H1 (cell line): ENCODE measurements at regions not wholly inside any gene's neighbourhood (a gene's known extent, or its start where the extent isn't known, plus 50 kb on each side); places are given as distances from the start of the nearest gene placed in this dataset.

Experiments used
- CTCF ChIA-PET: fragments of 300-600 bp; sonication (Branson Sonifier 250); formaldehyde crosslinking; loops from one replicate; lab custom pipeline; 2021; ENCODE audit not compliant: partially characterized antibody; lab: Charles Lee
- POLR2A ChIA-PET: fragments of 300-600 bp; sonication (Branson Sonifier 250); formaldehyde crosslinking; loops from one replicate; lab custom pipeline; 2021; ENCODE audit warnings: inconsistent platforms; ENCODE audit not compliant: partially characterized antibody; lab: Charles Lee
- DNase-seq, 2 experiments: peaks; one replicate each; pipeline versions ENCODE4 v3.0.0 to v3.0.0-alpha.2; 2010 to 2022; ENCODE audit warnings: low spot score in 2 of 2, low read depth in 1 of 2, mixed read lengths in 1 of 2
- FAIRE-seq: peaks from 2 replicates; lab custom pipeline; 2011; peaks lifted over from hg19 to GRCh38; lab: Jason Lieb, UNC
- H2AFZ ChIP-seq: 2 replicates; pipeline ENCODE4 v1.8.1; 2012; ENCODE audit warnings: low read length, inconsistent platforms
- H2AK5ac ChIP-seq: 2 replicates; pipeline ENCODE4 v1.6.1; 2013; ENCODE audit warnings: low read depth, low read length
- H2BK120ac ChIP-seq: replicated peaks from 2 replicates; pipeline ENCODE3; 2013; ENCODE audit warnings: low read depth, low read length, inconsistent platforms
- H2BK12ac ChIP-seq: 2 replicates; pipeline ENCODE4 v1.6.1; 2013; ENCODE audit warnings: low read depth, low read length
- H2BK15ac ChIP-seq: 2 replicates; pipeline ENCODE4 v1.6.1; 2013; ENCODE audit warnings: low read length
- H2BK20ac ChIP-seq: 2 replicates; pipeline ENCODE4 v1.6.1; 2013; ENCODE audit warnings: low read length
- H2BK5ac ChIP-seq: 2 replicates; pipeline ENCODE4 v1.6.1; 2013; ENCODE audit warnings: low read depth, low read length
- H3K14ac ChIP-seq: 2 replicates; pipeline ENCODE4 v1.6.1; 2013; ENCODE audit warnings: inconsistent platforms; ENCODE audit not compliant: insufficient read length
- H3K18ac ChIP-seq: 2 replicates; pipeline ENCODE4 v1.6.1; 2013; ENCODE audit warnings: low read length; ENCODE audit errors: extremely low read depth
- H3K23ac ChIP-seq: 2 replicates; pipeline ENCODE4 v1.6.1; 2013; ENCODE audit warnings: inconsistent platforms; ENCODE audit not compliant: insufficient read length
- H3K23me2 ChIP-seq: 2 replicates; pipeline ENCODE4 v1.6.1; 2013; ENCODE audit warnings: low read depth, low read length
- H3K27ac ChIP-seq: 2 replicates; pipeline ENCODE4 v1.6.1; 2011; ENCODE audit warnings: low read depth, low read length, inconsistent platforms
- H3K27me3 ChIP-seq, 4 experiments: replicated peaks in 1 of 4; 1 replicate in 1 of 4; 2 replicates in 3 of 4; pipeline versions ENCODE4 v1.6.1 to v1.8.1; 2011 to 2013; ENCODE audit warnings: low read length in 3 of 4, mild to moderate bottlenecking in 3 of 4, inconsistent platforms in 2 of 4, mixed read lengths in 2 of 4, moderate library complexity in 1 of 4; ENCODE audit not compliant: control insufficient read depth in 3 of 4, insufficient read depth in 3 of 4; ENCODE audit errors: extremely low read depth in 1 of 4
- H3K36me3 ChIP-seq, 4 experiments: 2 replicates each; pipeline versions ENCODE4 v1.6.1 to v1.8.1; 2011 to 2013; ENCODE audit warnings: mild to moderate bottlenecking in 4 of 4, low read length in 3 of 4, moderate library complexity in 2 of 4, control low read depth in 1 of 4, inconsistent platforms in 1 of 4; ENCODE audit not compliant: insufficient read depth in 4 of 4, control insufficient read depth in 2 of 4
- H3K4ac ChIP-seq: replicated peaks from 2 replicates; pipeline ENCODE3; 2013; ENCODE audit warnings: low read length, low read depth, mixed read lengths, inconsistent platforms; ENCODE audit not compliant: insufficient read length
- H3K4me1 ChIP-seq, 4 experiments: replicated peaks in 1 of 4; 1 replicate in 1 of 4; 2 replicates in 3 of 4; pipeline versions ENCODE4 v1.6.1 to v1.8.1; 2011 to 2013; ENCODE audit warnings: low read length in 3 of 4, inconsistent platforms in 2 of 4, mixed read lengths in 1 of 4; ENCODE audit not compliant: insufficient read depth in 4 of 4, control insufficient read depth in 3 of 4
- H3K4me2 ChIP-seq, 2 experiments: 2 replicates each; pipeline versions ENCODE4 v1.6.1 to v1.8.1; 2011 to 2013; ENCODE audit warnings: low read depth in 2 of 2, low read length in 2 of 2, control low read depth in 1 of 2, inconsistent platforms in 1 of 2, mild to moderate bottlenecking in 1 of 2; ENCODE audit not compliant: insufficient read depth in 1 of 2
- H3K4me3 ChIP-seq, 4 experiments: fragments of 200-600, 300-600 bp in 1 of 4; sonication (generic), shearing (Covaris generic), sonication (Bioruptor Twin) in 1 of 4; 2 replicates each; pipeline versions ENCODE4 v1.5.1 to v1.8.1; 2011 to 2016; ENCODE audit warnings: low read length in 4 of 4, low read depth in 3 of 4, control low read depth in 2 of 4, inconsistent platforms in 2 of 4, mild to moderate bottlenecking in 2 of 4, mixed read lengths in 1 of 4, moderate library complexity in 1 of 4; ENCODE audit not compliant: insufficient read depth in 2 of 4; ENCODE audit errors: extremely low read depth in 1 of 4
- H3K56ac ChIP-seq: replicated peaks from 2 replicates; pipeline ENCODE3; 2013; ENCODE audit warnings: low read depth, mild to moderate bottlenecking, mixed read lengths, low read length, inconsistent platforms; ENCODE audit not compliant: insufficient read length
- H3K79me1 ChIP-seq: 2 replicates; pipeline ENCODE4 v1.6.1; 2013; ENCODE audit warnings: low read depth, low read length, control low read depth
- H3K79me2 ChIP-seq, 2 experiments: 2 replicates each; pipeline versions ENCODE4 v1.6.1 to v1.8.1; 2012 to 2013; ENCODE audit warnings: low read length in 2 of 2, mild to moderate bottlenecking in 2 of 2, inconsistent platforms in 1 of 2; ENCODE audit not compliant: insufficient read depth in 2 of 2, control insufficient read depth in 1 of 2
- H3K9ac ChIP-seq, 4 experiments: replicated peaks in 1 of 4; 1 replicate in 1 of 4; 2 replicates in 3 of 4; pipeline versions ENCODE4 v1.6.1 to v1.8.1; 2011 to 2013; ENCODE audit warnings: low read depth in 3 of 4, low read length in 3 of 4, control low read depth in 2 of 4, mild to moderate bottlenecking in 2 of 4, moderate library complexity in 2 of 4, inconsistent platforms in 1 of 4; ENCODE audit errors: extremely low read depth in 1 of 4
- H3K9me3 ChIP-seq, 2 experiments: 2 replicates each; pipeline versions ENCODE4 v1.6.1 to v1.8.1; 2012 to 2013; ENCODE audit warnings: mild to moderate bottlenecking in 2 of 2, moderate library complexity in 2 of 2, control low read depth in 1 of 2, inconsistent platforms in 1 of 2, low read depth in 1 of 2, low read length in 1 of 2, mixed read lengths in 1 of 2; ENCODE audit not compliant: insufficient read depth in 2 of 2
- H4K20me1 ChIP-seq, 2 experiments: replicated peaks in 1 of 2; 2 replicates each; pipeline versions ENCODE3 to v1.8.1; 2011 to 2013; ENCODE audit warnings: inconsistent platforms in 2 of 2, low read length in 2 of 2, mild to moderate bottlenecking in 1 of 2; ENCODE audit not compliant: insufficient read depth in 2 of 2, control insufficient read depth in 1 of 2
- H4K5ac ChIP-seq: 2 replicates; pipeline ENCODE4 v1.6.1; 2013; ENCODE audit warnings: low read length, low read depth, mixed read lengths, inconsistent platforms; ENCODE audit not compliant: insufficient read length
- H4K8ac ChIP-seq: 2 replicates; pipeline ENCODE4 v1.8.0; 2013; ENCODE audit warnings: mild to moderate bottlenecking, moderate library complexity, low read length, inconsistent platforms; ENCODE audit not compliant: insufficient read depth; ENCODE audit errors: extremely low read depth
- H4K91ac ChIP-seq: replicated peaks from 2 replicates; pipeline ENCODE3; 2013; ENCODE audit warnings: low read length, mixed read lengths, inconsistent platforms; ENCODE audit not compliant: insufficient read length
- SP1 ChIP-seq: IDR thresholded peaks from 2 replicates; pipeline ENCODE4 v1.6.1; 2011; ENCODE audit warnings: low read depth, low read length
- WGBS, 2 experiments: shearing (Covaris generic) in 1 of 2; methylation state at CpG; one replicate each; pipeline versions ENCODE4 v1.1.6 to v1.1.7; 2013 to 2015; ENCODE audit warnings: low lambda C conversion rate in 2 of 2, mixed read lengths in 2 of 2, inconsistent platforms in 1 of 2, low coverage in 1 of 2, missing lambda C conversion rate in 1 of 2; ENCODE audit not compliant: insufficient replicate concordance in 2 of 2, insufficient coverage in 1 of 2, insufficient read length in 1 of 2; ENCODE audit errors: extremely low coverage in 1 of 2, missing lambda C conversion rate in 1 of 2; 5-methylcytosine and 5-hydroxymethylcytosine counted together

DNA sequence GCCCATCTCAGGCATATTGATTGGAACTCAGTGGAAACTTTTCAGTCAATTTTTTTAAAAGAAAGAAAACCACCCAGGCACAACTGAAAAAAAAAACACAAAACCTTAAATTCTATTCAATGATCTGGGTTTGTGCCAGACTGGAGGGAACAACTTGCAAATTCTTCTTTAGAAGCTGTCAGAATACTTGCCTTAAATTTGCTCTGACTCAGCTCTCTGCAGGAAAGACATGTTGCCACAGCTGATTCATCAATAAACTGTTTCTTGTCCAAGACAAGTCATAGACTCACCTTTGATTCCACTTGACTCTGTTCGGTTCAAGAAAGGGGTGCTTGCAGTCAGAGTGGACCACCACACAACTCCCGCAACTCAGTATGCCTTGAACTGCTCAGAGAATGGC, 117.8 kb upstream of the F13A1 start:
- Histone ChIP-seq H3K23me2 (no peaks in the 10 kb centered on the region), H3K4me3 (no peak overlapping the region), H2BK20ac (no peak overlapping the region), H3K4me2 (no peak overlapping the region), H2BK120ac (no peak overlapping the region), H3K27me3 (no peaks in the 10 kb centered on the region), H3K23ac (no peak overlapping the region), H3K4ac (no peak overlapping the region), H3K4me1 (no peaks in the 10 kb centered on the region), H2AFZ (no peak overlapping the region), H3K18ac (no peak overlapping the region), H3K36me3 (no peaks in the 10 kb centered on the region), H3K14ac (no peak overlapping the region), H2AK5ac (no peak overlapping the region), H2BK15ac (no peak overlapping the region), H4K8ac (no peak overlapping the region), H4K91ac (no peak overlapping the region), H3K56ac (no peak overlapping the region), H3K9ac (no peak overlapping the region), H2BK12ac (no peak overlapping the region), H4K5ac (no peak overlapping the region), H3K9me3 (no peaks in the 10 kb centered on the region), H4K20me1 (no peaks in the 10 kb centered on the region), H3K79me2 (no peaks in the 10 kb centered on the region), H3K27ac (no peak overlapping the region), H2BK5ac (no peak overlapping the region), H3K79me1 (no peaks in the 10 kb centered on the region)
- CTCF ChIA-PET = interaction anchor here (0.5 to 1.2 kb wide), 2 partner anchors 145 to 705 kb away, joined by 3 to 5 read pairs; no protein-coding TSS in a partner anchor
- FAIRE-seq (no peak), DNase-seq (no peak)
- WGBS, 2 experiments = 70% methylated on average over 2 of the region's 2 CpGs; no CpG with 5 or more reads in 1 of the 2 experiments
- POLR2A ChIA-PET = no interaction called here
- TF ChIP-seq SP1 = no peak
